Head of caudate nucleus (tissue), 42 donors: ENCODE measurements at regions not wholly inside any gene's neighbourhood (a gene's known extent, or its start where the extent isn't known, plus 50 kb on each side); places are given as distances from the start of the nearest gene placed in this dataset.
"Not testable (repeated sequence)": the region's sequence is repeated elsewhere in the genome, so short reads cannot be mapped to it uniquely, and the experiment has no call there.

Source experiments
- DNase-seq, 42 donors: peaks; one replicate each; pipeline versions ENCODE4 v3.0.0 to v3.0.0-alpha.2; 2020 to 2021; ENCODE audit warnings: mixed read lengths in 7 of 42
- intact Hi-C: fragments of 100-400 bp; cut with DNase I; formaldehyde crosslinking; loops from one replicate; pipeline ENCODE4 v1.15.0; 2022

DNA sequence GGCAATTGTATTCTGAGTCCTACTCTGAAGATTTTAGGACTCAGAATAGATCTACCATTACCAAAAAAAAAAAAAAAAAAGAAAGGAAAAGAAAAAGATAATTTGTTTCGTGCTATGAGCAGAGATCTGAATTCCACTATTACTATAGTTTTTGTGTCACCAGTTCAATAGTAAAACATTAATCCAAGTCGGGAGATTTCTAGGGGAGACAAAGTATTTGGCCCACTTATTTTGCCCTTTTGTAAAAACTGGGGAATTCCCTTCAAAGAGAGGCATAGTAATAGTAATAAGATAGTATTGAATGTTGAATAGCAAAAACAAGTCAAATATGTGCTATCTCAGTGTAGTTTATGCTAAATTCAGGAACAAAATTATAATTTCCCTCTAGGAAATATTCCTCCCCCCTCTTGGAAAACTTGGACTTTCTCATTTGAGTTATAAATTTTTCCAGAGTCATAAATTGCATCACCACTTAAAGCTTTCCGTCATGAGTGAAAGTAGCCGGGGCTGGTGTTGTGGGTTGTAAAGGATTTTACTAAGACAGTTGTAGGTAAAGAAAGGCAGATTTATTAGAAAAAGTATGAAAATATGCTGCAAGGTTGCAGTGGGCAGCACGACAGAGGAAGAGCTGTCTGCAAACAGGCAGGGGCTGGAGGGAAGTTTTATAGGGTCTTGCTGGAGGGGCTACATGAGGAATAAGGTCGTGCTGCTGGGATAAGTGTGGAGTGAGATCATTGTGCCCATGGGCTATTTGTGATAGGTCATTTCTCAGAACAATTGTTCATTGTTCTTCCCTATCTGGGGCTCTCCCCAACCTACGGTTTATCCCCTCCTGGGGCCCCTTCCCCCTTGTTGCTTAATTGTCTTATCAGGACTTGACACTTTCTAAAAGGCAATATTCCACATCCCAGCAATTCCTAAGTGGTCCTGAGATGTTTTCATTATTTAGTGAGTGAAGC is 1009.9 kb downstream of the PLA2G4A start:
- intact Hi-C loops, result no loop called here
- no peak for DNase-seq

DNA sequence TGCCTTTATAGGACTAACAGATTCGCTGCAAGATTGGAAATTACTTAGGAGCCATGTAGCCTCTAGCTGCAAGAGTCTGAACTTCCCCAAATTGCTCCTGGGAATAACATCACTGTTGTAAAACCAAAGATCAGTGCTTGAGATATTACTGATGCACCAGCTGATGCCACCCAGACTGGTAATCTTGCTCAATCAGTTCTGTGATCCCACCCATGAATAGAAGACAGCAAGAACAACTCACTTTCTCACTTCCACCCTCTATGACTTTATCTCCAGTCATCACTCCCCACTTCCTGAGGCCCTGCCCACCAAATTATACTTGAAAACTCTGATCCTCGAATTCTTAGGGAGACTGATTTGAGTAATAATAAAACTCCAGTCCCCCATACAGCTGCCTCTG is 1011.1 kb downstream of the PLA2G4A start:
- intact Hi-C loops, result no loop called here
- no peak for DNase-seq

DNA sequence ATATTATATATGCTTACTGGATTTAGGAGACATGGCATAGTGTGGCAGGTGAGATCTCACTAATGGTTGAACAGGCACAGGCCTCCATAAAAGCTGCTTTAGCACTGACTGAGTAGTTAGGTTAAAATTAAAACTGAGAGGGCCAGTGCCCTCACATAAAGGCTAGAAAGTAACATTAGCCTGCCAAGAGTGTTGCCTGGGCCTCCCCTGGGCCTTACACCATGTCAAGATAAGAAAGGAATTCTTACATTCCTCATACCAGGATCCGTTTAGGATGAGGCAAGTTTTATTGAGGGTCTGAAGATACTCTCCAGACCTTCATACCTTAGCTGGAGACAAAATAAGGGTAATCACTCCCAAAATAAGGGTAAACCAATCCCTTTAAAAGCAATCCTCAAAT is 1011.8 kb downstream of the PLA2G4A start:
- no peak for DNase-seq
- intact Hi-C loops, result no loop called here

DNA sequence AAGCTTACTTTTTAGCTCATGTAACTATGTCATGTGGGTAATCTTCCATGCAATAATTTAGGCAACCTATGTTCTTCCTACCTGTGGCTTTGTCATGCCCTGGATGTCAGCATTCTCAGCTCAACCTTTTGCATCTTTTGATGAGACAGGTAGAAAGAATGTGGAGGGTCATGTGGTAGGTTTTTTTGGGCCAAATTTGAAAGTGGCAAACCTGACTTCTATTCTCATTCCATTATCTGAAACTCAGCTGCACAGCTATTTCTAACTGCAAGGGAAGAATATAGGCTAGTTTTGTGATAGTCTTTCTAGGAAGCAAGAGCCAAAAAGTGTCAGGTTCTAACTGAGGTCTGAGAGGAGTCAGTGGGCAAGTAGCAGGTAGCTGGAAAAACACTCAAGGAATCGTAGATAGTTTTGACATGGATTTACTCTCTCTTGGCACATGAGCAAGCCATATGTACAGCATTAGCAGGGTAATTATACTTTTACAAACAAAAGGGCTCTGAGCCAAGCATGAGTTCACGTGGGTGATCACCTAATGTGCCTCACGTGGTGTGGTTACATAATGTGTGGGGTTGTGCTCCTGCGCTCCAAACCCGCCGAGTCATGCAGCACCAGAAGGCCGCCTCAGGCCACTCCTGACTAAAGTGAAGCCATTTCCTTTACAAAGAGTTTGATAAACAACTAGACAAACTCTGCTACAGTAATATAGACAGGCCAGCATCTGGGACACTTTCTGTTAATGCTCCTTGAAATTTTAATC is 1013.8 kb downstream of the PLA2G4A start:
- intact Hi-C loops, result no loop called here
- no peak for DNase-seq

DNA sequence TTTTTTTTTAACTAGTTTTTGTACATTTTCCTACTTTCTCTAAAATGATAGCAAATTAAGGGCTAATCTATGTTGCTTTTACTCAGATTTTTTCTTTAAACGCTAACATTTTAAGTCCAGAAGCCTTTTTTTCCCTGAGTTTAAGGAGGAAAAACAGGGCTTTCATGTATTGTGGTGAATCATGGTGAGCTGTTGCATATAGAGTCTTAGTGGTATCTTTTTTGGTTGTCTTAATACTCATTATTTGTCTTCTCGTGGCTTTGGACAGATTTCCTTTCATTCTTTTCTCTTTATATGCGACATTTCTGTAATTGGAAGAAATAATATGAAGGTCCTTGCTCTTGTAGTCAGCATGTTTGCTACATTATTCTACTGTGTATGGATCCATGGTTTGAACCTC is 1015.6 kb downstream of the PLA2G4A start:
- intact Hi-C loops, result no loop called here
- DNase-seq, result no peak

DNA sequence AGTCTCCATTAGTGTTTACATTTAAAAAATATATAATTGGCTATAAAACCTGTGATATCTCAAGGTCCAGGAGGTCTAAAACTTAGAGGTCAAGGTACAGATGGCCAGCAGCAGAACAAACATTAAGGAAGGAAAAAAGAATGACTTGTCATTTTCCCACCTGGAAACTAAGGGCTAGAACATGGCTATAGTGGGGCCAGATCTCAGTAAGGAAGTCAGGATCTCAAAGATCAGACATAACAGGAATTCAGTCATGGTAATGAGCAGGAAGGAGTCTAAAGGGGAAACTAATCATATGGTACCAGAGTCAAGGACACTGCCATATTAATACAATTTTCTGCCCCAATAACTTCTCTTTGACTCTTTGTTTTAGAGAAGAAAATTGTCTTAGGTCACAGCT is 1018.8 kb downstream of the PLA2G4A start:
- intact Hi-C loops, result no loop called here
- no peak for DNase-seq

DNA sequence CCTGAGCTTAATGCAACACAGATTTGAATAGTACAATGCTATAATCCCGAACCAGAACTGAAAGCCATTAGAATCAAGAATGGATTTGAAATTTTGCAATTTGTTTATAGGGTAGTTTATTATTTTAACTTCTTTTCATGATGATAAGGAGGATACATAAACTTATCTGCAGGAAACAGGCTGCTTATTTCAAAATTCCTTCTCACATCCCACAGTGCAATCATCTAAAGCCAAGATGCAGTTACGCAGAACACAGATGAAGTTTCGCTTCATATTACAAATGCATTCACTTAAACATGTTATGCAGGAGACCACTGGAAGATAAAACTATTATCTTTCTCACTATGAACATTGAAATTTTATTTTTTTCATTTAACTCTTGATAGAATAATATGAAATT is 1019.6 kb downstream of the PLA2G4A start:
- intact Hi-C loops, result no loop called here
- DNase-seq, result no peak

DNA sequence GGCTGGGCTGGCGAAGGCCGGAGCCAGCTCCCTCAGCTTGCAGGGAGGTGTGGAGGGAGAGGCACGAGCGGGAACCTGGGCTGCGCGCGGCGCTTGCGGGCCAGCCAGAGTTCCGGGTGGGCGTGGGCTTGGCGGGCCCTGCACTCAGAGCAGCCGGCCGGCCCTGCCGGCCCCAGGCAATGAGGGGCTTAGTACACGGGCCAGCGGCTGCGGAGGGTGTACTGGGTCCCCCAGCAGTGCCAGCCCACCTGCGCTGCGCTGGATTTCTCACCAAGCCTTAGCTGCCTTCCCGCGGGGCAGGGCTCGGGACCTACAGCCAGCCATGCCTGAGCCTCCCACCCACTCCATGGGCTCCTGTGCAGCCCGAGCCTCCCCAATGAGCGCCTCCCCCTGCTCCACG is 1021.4 kb downstream of the PLA2G4A start:
- intact Hi-C loops, DNase-seq: not testable (repeated sequence)

DNA sequence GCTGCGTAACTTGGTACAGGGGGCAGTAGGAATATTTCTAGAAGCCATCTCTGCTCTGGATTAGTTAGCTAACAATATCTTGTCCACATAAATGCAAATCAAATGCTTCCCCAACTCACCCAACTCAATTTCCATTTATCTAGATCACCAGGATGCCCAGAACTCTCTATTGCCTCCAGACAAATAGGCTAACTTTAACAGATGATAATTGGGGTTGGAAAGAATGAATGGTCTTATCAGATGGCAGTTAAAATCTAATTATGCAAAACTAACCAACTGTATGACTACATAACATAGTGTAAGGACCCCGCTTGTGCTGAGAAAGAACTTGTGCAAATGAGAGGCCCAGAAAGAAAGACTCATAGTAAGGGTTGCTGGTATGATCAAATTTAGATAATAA is 1024.8 kb downstream of the PLA2G4A start:
- DNase-seq, result no peak
- intact Hi-C loops, result no loop called here

DNA sequence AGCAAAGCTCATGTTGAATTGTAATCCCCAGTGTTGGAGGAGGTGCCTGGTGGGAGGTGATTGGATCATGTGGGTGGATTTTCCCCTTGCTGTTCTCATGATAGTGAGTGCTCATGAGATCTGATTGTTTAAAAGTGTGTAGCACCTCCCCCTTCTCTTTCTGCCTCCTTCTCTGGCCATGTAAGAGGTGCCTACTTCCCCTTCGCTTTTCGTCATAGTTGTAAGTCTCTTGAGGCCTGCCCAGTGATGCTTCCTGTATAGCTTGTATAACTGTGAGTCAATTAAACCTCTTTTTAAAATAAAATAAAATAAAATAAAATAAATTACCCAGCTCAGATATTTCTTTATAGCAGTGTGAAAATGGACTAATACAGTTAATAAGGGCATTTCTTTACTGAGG is 1025.7 kb downstream of the PLA2G4A start:
- intact Hi-C loops, result no loop called here

DNA sequence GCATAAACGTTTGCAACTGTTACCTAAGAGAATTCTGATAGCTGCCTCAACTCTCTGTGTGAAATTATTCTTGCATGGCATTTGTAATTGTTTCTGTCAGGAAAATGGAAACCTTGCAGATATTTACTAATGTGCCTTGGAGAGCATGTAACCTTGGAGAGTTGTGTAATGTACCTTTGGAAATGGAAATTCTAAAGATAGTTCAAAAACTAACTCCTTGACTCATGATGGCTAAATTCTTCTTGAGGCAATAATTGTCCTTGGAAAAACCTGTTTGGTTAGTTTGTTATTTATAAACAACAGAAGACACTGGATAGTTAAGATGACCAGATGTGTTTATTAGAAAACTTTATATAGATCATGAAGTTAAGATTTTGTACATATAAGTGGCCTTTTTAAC is 1033.8 kb downstream of the PLA2G4A start:
- no peak for DNase-seq
- intact Hi-C loops, result no loop called here

More for the DNA sequence above, 1025.7 kb downstream of the PLA2G4A start:
- DNase-seq, result no peak

DNA sequence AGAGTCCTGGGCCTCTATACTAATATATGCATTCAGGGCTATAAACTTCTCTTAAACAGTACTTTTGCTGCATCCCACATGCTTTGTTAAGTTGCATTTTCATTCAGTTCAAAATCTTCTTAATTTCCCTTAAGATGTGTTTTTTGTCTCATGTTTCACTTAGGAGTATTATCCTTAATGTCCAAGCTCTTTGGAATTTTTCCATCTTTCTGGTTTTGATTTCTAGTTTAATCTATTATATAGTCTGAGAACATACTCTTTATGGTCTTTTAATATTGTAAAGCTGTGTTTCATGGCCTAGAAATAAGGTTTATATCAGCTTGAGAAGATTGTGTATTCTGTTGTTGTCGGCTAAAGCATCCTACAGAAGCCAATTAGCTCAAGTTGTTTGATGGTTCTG is 1041.8 kb downstream of the PLA2G4A start:
- DNase-seq, result no peak
- intact Hi-C loops, result no loop called here

DNA sequence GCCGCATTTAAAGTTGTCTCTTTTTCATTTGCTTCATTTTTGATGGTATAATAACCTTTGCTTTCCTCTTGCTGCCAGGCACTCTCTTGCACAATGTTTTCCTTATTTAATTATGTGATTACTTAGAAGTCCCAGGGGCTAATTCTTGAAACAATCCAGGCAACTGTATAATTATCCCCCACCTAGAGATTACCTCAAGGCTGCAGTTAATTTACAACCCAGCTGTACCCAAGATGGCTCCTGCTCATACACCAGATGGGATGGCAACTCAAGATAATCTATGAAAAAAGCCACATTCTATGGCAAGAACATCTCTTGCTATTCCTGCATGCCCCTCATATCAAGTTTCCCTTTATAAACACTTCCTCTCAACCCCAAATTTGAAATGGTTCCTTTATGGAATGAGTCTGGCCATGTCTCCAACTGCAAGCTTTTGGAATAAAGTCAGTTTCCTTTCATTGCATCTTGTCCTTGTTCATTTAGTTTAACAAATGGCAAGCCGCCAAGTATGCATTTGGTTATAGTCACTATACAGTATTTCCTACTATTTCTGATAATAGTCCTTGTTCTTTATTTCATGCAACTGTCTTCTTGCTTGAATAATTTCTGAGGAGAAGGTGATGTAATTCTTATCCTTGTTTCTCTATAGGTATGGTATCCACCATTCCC is 1042.6 kb downstream of the PLA2G4A start:
- no peak for DNase-seq

DNA sequence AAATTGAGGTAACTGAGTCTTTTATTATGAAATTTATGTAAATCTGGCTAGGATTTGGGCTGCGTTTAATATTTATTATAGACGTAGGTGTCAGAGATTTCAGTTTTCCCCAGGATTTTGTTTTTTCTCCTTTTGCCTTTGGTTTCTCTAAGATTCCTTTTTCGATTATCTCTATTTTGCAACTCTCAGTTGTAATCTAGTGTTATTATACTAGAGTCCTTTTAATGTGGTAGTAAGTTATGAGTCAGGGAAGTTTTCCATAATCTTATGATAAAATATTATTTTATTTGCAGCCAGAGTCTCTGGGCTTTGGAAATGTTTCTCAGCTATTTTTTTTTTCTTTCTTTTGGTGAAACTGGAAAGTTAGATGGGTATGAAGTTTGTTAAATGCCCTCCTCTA is 1043.8 kb downstream of the PLA2G4A start:
- DNase-seq, result no peak
- intact Hi-C loops, result no loop called here

More for the DNA sequence above, 1042.6 kb downstream of the PLA2G4A start:
- intact Hi-C loops, result no loop called here

DNA sequence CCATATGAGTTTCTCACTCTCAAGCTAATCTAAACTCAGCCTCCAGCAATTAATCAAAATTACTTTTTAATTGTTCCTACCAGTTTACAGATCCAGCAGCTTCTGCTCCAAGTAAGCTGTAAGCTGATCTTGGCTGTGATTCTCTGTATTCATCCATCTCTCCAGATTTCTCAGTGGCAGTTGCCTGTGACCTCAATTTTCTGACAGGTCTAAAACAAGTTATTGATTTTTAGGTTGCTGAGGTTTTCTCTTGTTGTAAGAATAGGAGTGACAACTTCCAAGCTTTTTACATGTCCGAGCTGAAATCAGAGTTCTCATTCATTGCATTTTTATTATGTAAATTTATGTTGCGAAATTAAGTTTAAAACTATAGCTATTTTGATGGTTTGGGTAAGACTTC is 1044.4 kb downstream of the PLA2G4A start:
- intact Hi-C loops, result no loop called here

DNA sequence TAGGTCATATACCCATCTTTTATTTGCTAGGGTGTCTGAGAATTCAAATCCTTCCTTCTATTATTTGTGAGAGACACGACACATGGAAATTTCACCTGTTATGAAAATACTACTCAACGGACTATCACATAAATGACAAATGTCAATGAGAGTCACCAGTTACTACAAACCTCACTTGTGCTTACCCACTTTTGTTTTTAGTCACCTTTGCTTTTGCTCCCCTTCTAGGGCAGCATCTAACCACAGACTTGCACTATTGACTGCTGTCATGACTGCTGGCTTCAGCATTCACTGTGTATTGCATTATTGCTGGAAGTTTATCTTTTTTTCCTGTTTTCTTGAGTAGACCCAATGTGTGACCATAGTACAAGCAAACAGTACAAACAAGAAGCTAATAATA is 1048.0 kb downstream of the PLA2G4A start:
- intact Hi-C loops, result no loop called here
- no peak for DNase-seq

More for the DNA sequence above, 1044.4 kb downstream of the PLA2G4A start:
- no peak for DNase-seq

DNA sequence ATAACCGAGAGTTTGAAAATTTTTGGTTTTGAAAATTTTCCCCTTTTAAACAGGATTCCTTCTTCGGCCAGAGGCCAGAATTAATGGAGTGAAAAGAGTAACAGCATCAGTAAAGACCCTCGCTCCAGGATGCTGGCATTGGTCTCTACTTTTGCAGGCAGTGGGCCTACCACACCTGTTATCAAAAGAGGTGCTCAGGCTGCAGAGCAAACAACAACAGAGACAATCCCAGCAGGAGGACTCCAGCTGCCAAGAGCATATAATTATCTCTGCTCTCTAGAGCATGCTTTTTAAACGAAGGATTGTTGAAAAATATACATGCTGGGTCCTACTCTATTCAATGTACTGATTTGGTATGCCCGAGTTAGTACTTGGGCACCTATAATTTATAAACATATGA is 1048.5 kb downstream of the PLA2G4A start:
- intact Hi-C loops, result no loop called here
- DNase-seq, result no peak

DNA sequence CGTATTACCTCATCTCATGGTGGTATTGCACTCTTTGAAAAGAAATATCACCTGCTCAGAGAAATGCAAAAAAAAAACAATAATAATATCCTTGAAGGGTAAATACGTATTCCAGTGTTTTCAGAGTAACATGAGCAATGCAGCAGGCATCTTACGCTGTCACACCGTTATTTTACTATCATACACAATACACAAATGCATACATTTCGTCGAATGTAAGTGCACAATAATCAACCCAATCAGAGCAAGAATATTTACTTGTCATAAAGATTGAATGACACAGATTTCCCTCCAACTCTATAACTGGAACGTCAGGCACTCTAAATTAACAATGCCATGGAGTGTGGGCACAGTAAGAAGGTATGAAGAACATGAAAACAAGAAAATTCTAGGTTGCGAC is 1050.1 kb downstream of the PLA2G4A start:
- DNase-seq, result no peak
- intact Hi-C loops, result no loop called here

DNA sequence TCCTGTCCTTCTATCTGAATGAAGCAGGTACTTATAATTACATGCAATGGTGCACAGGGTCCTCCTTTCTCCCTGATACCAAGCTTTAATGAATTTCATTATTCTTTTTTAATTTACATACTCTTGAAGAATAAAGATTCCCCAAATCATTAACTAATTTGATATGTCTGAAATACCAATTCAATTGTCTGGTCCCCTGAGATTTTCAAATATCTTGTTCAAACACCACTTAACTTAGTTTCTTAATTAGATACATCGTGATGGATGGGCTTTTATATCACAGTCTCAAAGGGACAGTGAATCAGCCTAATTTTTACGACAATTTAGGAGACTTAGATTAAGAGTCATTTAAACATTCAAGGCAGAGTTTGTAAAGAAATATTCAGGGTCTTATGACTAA is 1054.6 kb downstream of the PLA2G4A start:
- intact Hi-C loops, result no loop called here
- DNase-seq, result no peak
